Retinal pigment epithelial cell (primary cell): ENCODE measurements at regions not wholly inside any gene's neighbourhood (a gene's known extent, or its start where the extent isn't known, plus 50 kb on each side); places are given as distances from the start of the nearest gene placed in this dataset.

Experiments
- DNase-seq: peaks from one replicate; pipeline ENCODE4 v3.0.0-alpha.2; 2010; ENCODE audit warnings: low read depth
- H3K4me3 ChIP-seq: 2 replicates; pipeline ENCODE4 v1.5.1; 2011; ENCODE audit warnings: mild to moderate bottlenecking, low read length, control low read depth, moderate library complexity
- TF ChIP-seq, protein P1 (sequence below): conservative IDR thresholded peaks from 2 replicates; pipeline ENCODE4 v1.5.1; 2011; ENCODE audit warnings: low read depth, low read length, control low read depth, inconsistent platforms

DNA sequence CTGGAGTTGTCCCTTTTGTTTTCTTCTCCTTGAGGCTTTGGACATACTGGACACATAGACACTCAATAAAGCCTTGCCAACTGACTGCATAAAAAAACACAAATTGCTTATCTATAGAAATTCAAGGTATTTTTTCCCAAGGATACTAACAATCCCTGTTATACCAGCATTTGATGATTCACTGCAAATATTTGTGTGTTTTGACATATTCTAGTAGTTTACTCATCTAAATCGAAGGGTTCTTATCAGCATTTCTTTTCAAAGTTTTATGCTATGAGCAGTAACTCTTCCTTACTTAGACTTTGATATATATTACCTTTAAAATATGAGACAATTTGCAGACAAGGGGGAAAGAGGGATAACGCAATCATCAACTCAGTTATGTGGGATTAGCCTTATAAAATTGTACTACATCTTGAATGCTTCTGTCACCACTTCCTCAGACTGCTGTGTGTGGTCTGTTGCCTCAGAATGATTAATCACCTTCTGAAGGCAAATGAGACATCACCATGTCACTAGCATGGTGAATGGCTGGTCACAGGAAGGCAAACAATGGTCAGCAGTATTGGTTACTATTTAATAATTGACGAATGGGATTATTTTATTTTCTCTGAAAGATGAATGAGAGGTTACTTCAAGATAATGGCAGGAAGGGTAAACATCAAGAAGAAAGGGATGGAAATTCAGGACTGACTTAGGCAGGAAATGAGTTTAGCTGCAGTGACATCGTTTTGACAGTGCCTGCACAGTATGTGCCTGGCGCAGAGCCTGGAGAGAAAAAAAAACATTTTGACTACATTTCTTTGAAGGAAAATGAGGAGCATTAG, 544.3 kb upstream of the CNKSR2 start:
- DNase-seq: no peak
- TF ChIP-seq, protein P1, sequence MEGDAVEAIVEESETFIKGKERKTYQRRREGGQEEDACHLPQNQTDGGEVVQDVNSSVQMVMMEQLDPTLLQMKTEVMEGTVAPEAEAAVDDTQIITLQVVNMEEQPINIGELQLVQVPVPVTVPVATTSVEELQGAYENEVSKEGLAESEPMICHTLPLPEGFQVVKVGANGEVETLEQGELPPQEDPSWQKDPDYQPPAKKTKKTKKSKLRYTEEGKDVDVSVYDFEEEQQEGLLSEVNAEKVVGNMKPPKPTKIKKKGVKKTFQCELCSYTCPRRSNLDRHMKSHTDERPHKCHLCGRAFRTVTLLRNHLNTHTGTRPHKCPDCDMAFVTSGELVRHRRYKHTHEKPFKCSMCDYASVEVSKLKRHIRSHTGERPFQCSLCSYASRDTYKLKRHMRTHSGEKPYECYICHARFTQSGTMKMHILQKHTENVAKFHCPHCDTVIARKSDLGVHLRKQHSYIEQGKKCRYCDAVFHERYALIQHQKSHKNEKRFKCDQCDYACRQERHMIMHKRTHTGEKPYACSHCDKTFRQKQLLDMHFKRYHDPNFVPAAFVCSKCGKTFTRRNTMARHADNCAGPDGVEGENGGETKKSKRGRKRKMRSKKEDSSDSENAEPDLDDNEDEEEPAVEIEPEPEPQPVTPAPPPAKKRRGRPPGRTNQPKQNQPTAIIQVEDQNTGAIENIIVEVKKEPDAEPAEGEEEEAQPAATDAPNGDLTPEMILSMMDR: no peak
- no peak overlapping the region for H3K4me3 ChIP-seq

DNA sequence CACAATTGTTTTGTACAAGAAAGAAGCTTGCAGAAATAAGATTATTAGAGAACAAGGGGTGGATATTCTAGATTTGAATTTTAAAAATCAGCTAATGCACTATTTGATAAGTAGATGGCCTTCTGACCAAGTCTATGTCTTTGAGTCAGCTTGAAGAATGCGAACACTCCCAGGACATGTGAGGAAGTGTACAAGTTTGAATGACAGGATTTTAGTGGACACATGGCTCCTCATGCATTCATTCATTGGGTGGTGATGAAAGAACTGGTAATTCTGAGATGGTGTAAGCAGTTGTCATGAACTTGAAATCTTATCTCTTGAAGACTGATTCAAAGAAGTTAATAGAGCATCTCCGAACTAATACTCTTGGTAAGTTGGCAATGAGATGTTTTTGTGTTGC, 548.2 kb upstream of the CNKSR2 start:
- DNase-seq: no peak
- TF ChIP-seq, protein P1: no peak
- no peak overlapping the region for H3K4me3 ChIP-seq

DNA sequence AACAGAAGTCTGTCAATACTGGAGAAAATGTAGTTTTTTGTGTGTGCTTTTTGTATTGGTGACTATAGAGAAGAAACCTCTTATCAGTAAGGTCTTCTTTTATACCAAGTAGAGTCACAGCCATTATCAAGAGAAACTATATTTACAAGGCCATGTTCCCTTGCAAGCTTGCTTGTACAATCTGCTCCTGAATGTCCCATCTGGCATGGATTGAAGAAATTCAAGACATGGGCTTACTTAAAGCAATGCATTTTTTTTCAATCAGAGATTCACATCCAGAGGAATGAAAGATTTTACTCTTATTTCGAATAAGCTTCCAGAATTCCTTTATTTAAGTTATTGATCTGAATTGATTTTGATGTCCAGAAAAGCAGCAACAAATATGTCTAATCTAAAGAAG, 537.3 kb upstream of the RPS6KA3 start:
- no peak overlapping the region for H3K4me3 ChIP-seq
- no peak for DNase-seq
- TF ChIP-seq, protein P1: no peak

DNA sequence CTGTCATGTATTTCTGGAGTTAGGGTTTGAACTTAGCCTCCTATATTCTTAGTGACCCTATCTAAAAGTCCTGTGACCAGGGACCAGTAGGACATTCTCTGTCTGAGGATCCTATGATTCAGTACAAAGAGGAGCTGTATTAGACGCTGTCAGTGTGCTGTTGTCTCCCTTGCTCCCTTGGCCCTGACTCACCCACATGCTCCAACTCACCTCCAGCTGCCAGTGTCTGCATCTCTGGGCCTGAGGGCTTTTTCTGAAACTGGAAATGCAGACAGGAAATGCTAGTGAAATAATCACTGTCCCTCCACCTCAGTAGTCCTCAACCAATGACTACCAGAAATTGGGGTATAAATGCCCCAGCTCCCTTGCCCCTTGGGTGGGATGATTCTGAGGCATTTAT, 535.3 kb upstream of the RPS6KA3 start:
- H3K4me3 ChIP-seq: no peak overlapping the region
- no peak for DNase-seq
- TF ChIP-seq, protein P1: no peak

DNA sequence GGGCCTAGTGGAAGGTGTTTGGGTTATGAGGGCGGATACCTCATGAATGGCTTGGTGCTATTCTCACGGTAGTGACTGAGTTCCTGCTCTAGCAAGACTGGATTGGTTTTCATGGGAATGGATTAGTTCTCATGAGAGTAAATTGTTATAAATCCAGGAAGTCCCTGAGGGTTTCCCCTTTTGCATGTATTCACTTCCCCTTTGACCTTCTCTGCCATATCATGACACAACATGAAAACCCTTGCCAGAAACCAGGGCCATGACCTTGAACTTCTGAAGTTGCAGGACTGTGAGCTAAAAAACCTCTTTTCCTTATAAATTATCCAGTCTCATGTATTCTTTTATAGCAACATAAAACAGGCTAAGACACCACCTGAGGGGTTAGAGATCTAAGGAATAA, 529.7 kb upstream of the RPS6KA3 start:
- H3K4me3 ChIP-seq: no peak overlapping the region
- DNase-seq: no peak
- TF ChIP-seq, protein P1: no peak

DNA sequence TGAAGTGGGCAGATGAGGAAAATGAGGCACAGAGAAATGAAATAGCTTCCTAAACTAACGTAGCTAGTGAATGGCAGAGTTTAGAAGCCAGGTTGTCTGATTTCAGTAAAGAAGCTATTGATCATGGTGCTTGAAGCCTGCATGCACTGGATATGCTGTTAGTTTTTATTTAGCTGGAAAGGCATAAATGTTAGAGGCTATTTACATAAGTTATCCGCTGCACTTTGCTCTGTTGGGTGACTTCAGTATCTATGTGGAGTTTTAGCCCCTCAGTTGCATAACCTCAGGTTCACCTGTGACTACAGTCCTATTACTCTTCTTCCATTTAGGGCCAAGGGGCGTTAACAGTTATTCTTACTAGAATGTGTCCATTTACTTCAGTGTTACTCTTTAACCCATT, 522.4 kb upstream of the RPS6KA3 start:
- TF ChIP-seq, protein P1: no peak
- DNase-seq: no peak
- H3K4me3 ChIP-seq: no peak overlapping the region

DNA sequence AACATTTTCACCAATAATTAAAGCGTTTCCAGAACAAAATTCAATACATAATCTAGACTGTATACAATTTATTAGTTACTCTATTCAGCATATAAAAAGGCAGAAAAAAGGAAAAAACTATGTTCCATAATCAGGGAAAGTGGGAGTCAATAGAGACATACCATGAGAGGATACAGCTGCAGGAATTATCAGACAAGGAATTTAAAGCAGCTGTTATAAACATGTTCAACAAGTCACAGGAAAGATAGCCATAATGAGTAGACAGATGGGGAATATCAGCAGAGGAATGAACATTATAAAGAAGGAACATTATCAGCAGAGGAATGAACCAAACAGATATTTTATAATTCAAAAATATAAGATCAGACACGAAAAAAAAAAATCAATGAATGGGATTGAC, 500.6 kb upstream of the RPS6KA3 start:
- no peak overlapping the region for H3K4me3 ChIP-seq
- TF ChIP-seq, protein P1: no peak

More for the DNA sequence above, 500.6 kb upstream of the RPS6KA3 start:
- DNase-seq: no peak
